ENCODE measurements at regions not wholly inside any gene's neighbourhood (a gene's known extent, or its start where the extent isn't known, plus 50 kb on each side); places are given as distances from the start of the nearest gene placed in this dataset.
"Not testable (repeated sequence)": the region's sequence is repeated elsewhere in the genome, so short reads cannot be mapped to it uniquely, and the experiment has no call there.

GRCh38 chr12:20097626-20098025 lies 270.7 kb upstream of the PDE3A start:
- no peaks in the 10 kb centered on the region for H3K4me1 ChIP-seq (ENCODE audit: control extremely low read depth in 1 of 4, control insufficient read depth in 4 of 4, insufficient read depth in 4 of 4, low read length in 3 of 4)

GRCh38 chr12:20099395-20100183 lies 268.7 kb upstream of the PDE3A start:
- ChIA-PET POLR2A (no interaction called here), CTCF (no interaction called here)
- peaks cover 0 to 2% (median 0%) of the 10 kb centered on the region in 5 experiments for H3K27me3 ChIP-seq (replicated peaks in 2 of 5; ENCODE audit: control insufficient read depth in 4 of 5, insufficient read depth in 5 of 5, low read length in 4 of 5)
- H3K36me3 ChIP-seq (ENCODE audit: control insufficient read depth in 4 of 4, insufficient read depth in 4 of 4, low read length in 3 of 4) = no peaks in the 10 kb centered on the region
- H3K9me3 ChIP-seq (ENCODE audit: control extremely low read depth in 1 of 5, control insufficient read depth in 4 of 5, insufficient read depth in 2 of 5, low read depth in 1 of 5, low read length in 4 of 5) = no peaks in the 10 kb centered on the region
- WGBS (ENCODE audit: insufficient coverage) = 93% methylated on average over 4 of the region's 5 CpGs
- no peak for DNase-seq
- H3K4me1 ChIP-seq (ENCODE audit: control extremely low read depth in 1 of 4, control insufficient read depth in 4 of 4, insufficient read depth in 4 of 4, low read length in 3 of 4) = no peaks in the 10 kb centered on the region
- H3K27ac ChIP-seq (ENCODE audit: insufficient read depth in 1 of 2, low read depth in 1 of 2, low read length in 2 of 2, poor library complexity in 1 of 2, severe bottlenecking in 2 of 2) = no peak overlapping the region
- H3K4me3 ChIP-seq (ENCODE audit: control insufficient read depth in 1 of 7, extremely low read depth in 1 of 7, insufficient read depth in 4 of 7, low read depth in 2 of 7, low read length in 6 of 7) = no peak overlapping the region

More at GRCh38 chr12:20097626-20098025, 270.7 kb upstream of the PDE3A start:
- WGBS (ENCODE audit: insufficient coverage) = no CpG with 5 or more reads among the region's 2 CpGs
- POLR2A ChIA-PET = no interaction called here
- CTCF ChIA-PET = no interaction called here
- no peak overlapping the region for H3K27ac ChIP-seq (ENCODE audit: insufficient read depth in 1 of 2, low read depth in 1 of 2, low read length in 2 of 2, poor library complexity in 1 of 2, severe bottlenecking in 2 of 2)
- H3K27me3 ChIP-seq (replicated peaks in 2 of 5; ENCODE audit: control insufficient read depth in 4 of 5, insufficient read depth in 5 of 5, low read length in 4 of 5) = peaks cover 0 to 2% (median 0%) of the 10 kb centered on the region in 5 experiments
- no peak for DNase-seq
- H3K4me3 ChIP-seq (ENCODE audit: control insufficient read depth in 1 of 7, extremely low read depth in 1 of 7, insufficient read depth in 4 of 7, low read depth in 2 of 7, low read length in 6 of 7) = no peak overlapping the region
- H3K9me3 ChIP-seq (ENCODE audit: control extremely low read depth in 1 of 5, control insufficient read depth in 4 of 5, insufficient read depth in 2 of 5, low read depth in 1 of 5, low read length in 4 of 5) = peaks cover 0 to 2% (median 0%) of the 10 kb centered on the region in 5 experiments
- no peaks in the 10 kb centered on the region for H3K36me3 ChIP-seq (ENCODE audit: control insufficient read depth in 4 of 4, insufficient read depth in 4 of 4, low read length in 3 of 4)

- POLR2A ChIA-PET = no interaction called here
- DNase-seq = no peak
- 100% methylated on average over 5 of the region's 5 CpGs for WGBS (ENCODE audit: insufficient coverage)
- Histone ChIP-seq H3K27me3 (replicated peaks in 2 of 5; ENCODE audit: control insufficient read depth in 4 of 5, insufficient read depth in 5 of 5, low read length in 4 of 5) (peaks cover 0 to 2% (median 0%) of the 10 kb centered on the region in 5 experiments), H3K9me3 (ENCODE audit: control extremely low read depth in 1 of 5, control insufficient read depth in 4 of 5, insufficient read depth in 2 of 5, low read depth in 1 of 5, low read length in 4 of 5) (no peaks in the 10 kb centered on the region), H3K27ac (ENCODE audit: insufficient read depth in 1 of 2, low read depth in 1 of 2, low read length in 2 of 2, poor library complexity in 1 of 2, severe bottlenecking in 2 of 2) (no peak overlapping the region), H3K4me1 (ENCODE audit: control extremely low read depth in 1 of 4, control insufficient read depth in 4 of 4, insufficient read depth in 4 of 4, low read length in 3 of 4) (no peaks in the 10 kb centered on the region), H3K4me3 (ENCODE audit: control insufficient read depth in 1 of 7, extremely low read depth in 1 of 7, insufficient read depth in 4 of 7, low read depth in 2 of 7, low read length in 6 of 7) (no peak overlapping the region), H3K36me3 (ENCODE audit: control insufficient read depth in 4 of 4, insufficient read depth in 4 of 4, low read length in 3 of 4) (no peaks in the 10 kb centered on the region)
- CTCF ChIA-PET = no interaction called here
Measured at GRCh38 chr12:20101046-20101445, 267.3 kb upstream of the PDE3A start.

GRCh38 chr12:20105943-20106342 lies 262.4 kb upstream of the PDE3A start:
- Histone ChIP-seq H3K9me3 (ENCODE audit: control extremely low read depth in 1 of 5, control insufficient read depth in 4 of 5, insufficient read depth in 2 of 5, low read depth in 1 of 5, low read length in 4 of 5) (no peaks in the 10 kb centered on the region), H3K27ac (ENCODE audit: insufficient read depth in 1 of 2, low read depth in 1 of 2, low read length in 2 of 2, poor library complexity in 1 of 2, severe bottlenecking in 2 of 2) (no peak overlapping the region), H3K4me3 (ENCODE audit: control insufficient read depth in 1 of 7, extremely low read depth in 1 of 7, insufficient read depth in 4 of 7, low read depth in 2 of 7, low read length in 6 of 7) (no peak overlapping the region), H3K4me1 (ENCODE audit: control extremely low read depth in 1 of 4, control insufficient read depth in 4 of 4, insufficient read depth in 4 of 4, low read length in 3 of 4) (no peaks in the 10 kb centered on the region), H3K27me3 (replicated peaks in 2 of 5; ENCODE audit: control insufficient read depth in 4 of 5, insufficient read depth in 5 of 5, low read length in 4 of 5) (no peaks in the 10 kb centered on the region), H3K36me3 (ENCODE audit: control insufficient read depth in 4 of 4, insufficient read depth in 4 of 4, low read length in 3 of 4) (no peaks in the 10 kb centered on the region)
- ChIA-PET CTCF (no interaction called here), POLR2A (no interaction called here)
- no peak for DNase-seq

- ChIA-PET POLR2A (no interaction called here), CTCF (interaction anchor here (1.0 to 1.1 kb wide), 2 partner anchors 17 to 198 kb away, joined by 3 read pairs; no protein-coding TSS in a partner anchor)
- H3K9me3 ChIP-seq (ENCODE audit: control extremely low read depth in 1 of 5, control insufficient read depth in 4 of 5, insufficient read depth in 2 of 5, low read depth in 1 of 5, low read length in 4 of 5) = no peaks in the 10 kb centered on the region
- 92% methylated on average over 2 of the region's 5 CpGs for WGBS (ENCODE audit: insufficient coverage)
- DNase-seq = no peak
- H3K4me1 ChIP-seq (ENCODE audit: control extremely low read depth in 1 of 4, control insufficient read depth in 4 of 4, insufficient read depth in 4 of 4, low read length in 3 of 4) = no peaks in the 10 kb centered on the region
- no peaks in the 10 kb centered on the region for H3K27me3 ChIP-seq (replicated peaks in 2 of 5; ENCODE audit: control insufficient read depth in 4 of 5, insufficient read depth in 5 of 5, low read length in 4 of 5)
- H3K36me3 ChIP-seq (ENCODE audit: control insufficient read depth in 4 of 4, insufficient read depth in 4 of 4, low read length in 3 of 4) = no peaks in the 10 kb centered on the region
- H3K4me3 ChIP-seq (ENCODE audit: control insufficient read depth in 1 of 7, extremely low read depth in 1 of 7, insufficient read depth in 4 of 7, low read depth in 2 of 7, low read length in 6 of 7) = no peak overlapping the region
- H3K27ac ChIP-seq (ENCODE audit: insufficient read depth in 1 of 2, low read depth in 1 of 2, low read length in 2 of 2, poor library complexity in 1 of 2, severe bottlenecking in 2 of 2) = no peak overlapping the region
Measured at GRCh38 chr12:20109676-20110075, 258.7 kb upstream of the PDE3A start.

- DNase-seq; H3K9me3 ChIP-seq (ENCODE audit: control extremely low read depth in 1 of 5, control insufficient read depth in 4 of 5, insufficient read depth in 2 of 5, low read depth in 1 of 5, low read length in 4 of 5); H3K27me3 ChIP-seq (replicated peaks in 2 of 5; ENCODE audit: control insufficient read depth in 4 of 5, insufficient read depth in 5 of 5, low read length in 4 of 5); H3K4me1 ChIP-seq (ENCODE audit: control extremely low read depth in 1 of 4, control insufficient read depth in 4 of 4, insufficient read depth in 4 of 4, low read length in 3 of 4); POLR2A ChIA-PET; H3K36me3 ChIP-seq (ENCODE audit: control insufficient read depth in 4 of 4, insufficient read depth in 4 of 4, low read length in 3 of 4); CTCF ChIA-PET; H3K27ac ChIP-seq (ENCODE audit: insufficient read depth in 1 of 2, low read depth in 1 of 2, low read length in 2 of 2, poor library complexity in 1 of 2, severe bottlenecking in 2 of 2); H3K4me3 ChIP-seq (ENCODE audit: control insufficient read depth in 1 of 7, extremely low read depth in 1 of 7, insufficient read depth in 4 of 7, low read depth in 2 of 7, low read length in 6 of 7): not testable (repeated sequence)
- WGBS (ENCODE audit: insufficient coverage) = 98% methylated on average over 6 of the region's 25 CpGs
Measured at GRCh38 chr12:20115371-20115770, 253.0 kb upstream of the PDE3A start.

GRCh38 chr12:20119596-20120402 lies 248.5 kb upstream of the PDE3A start:
- H3K36me3 ChIP-seq (ENCODE audit: control insufficient read depth in 4 of 4, insufficient read depth in 4 of 4, low read length in 3 of 4) = no peaks in the 10 kb centered on the region
- 97% methylated on average over 3 of the region's 11 CpGs for WGBS (ENCODE audit: insufficient coverage)
- H3K4me3 ChIP-seq (ENCODE audit: control insufficient read depth in 1 of 7, extremely low read depth in 1 of 7, insufficient read depth in 4 of 7, low read depth in 2 of 7, low read length in 6 of 7) = no peak overlapping the region
- H3K4me1 ChIP-seq (ENCODE audit: control extremely low read depth in 1 of 4, control insufficient read depth in 4 of 4, insufficient read depth in 4 of 4, low read length in 3 of 4) = no peaks in the 10 kb centered on the region
- DNase-seq = no peak
- no peaks in the 10 kb centered on the region for H3K9me3 ChIP-seq (ENCODE audit: control extremely low read depth in 1 of 5, control insufficient read depth in 4 of 5, insufficient read depth in 2 of 5, low read depth in 1 of 5, low read length in 4 of 5)
- H3K27ac ChIP-seq (ENCODE audit: insufficient read depth in 1 of 2, low read depth in 1 of 2, low read length in 2 of 2, poor library complexity in 1 of 2, severe bottlenecking in 2 of 2) = no peak overlapping the region
- CTCF ChIA-PET = no interaction called here
- POLR2A ChIA-PET = no interaction called here
- H3K27me3 ChIP-seq (replicated peaks in 2 of 5; ENCODE audit: control insufficient read depth in 4 of 5, insufficient read depth in 5 of 5, low read length in 4 of 5) = no peaks in the 10 kb centered on the region

Data from common myeloid progenitor, CD34-positive (primary cell).